ENCODE measurements at regions not wholly inside any gene's neighbourhood (a gene's known extent, or its start where the extent isn't known, plus 50 kb on each side); places are given as distances from the start of the nearest gene placed in this dataset.

GRCh38 chr9:6703898-6704639 is 53.7 kb upstream of the KDM4C start (continued):
- peak; percentile 91 for TF ChIP-seq ZNF335 (tag by site-specific recombination; conservative IDR thresholded peaks at IDR 0.05)
- no peak for TF ChIP-seq ZNF704 (tag by site-specific recombination; IDR thresholded peaks at IDR 0.05)
- peak; percentile 86 for TF ChIP-seq GLIS2 (tag by site-specific recombination; IDR thresholded peaks at IDR 0.05)
- TF ChIP-seq ZNF501 (tag by site-specific recombination; IDR thresholded peaks at IDR 0.05) = peak; percentile 70; the same call in 1 of the 2 replicates
- TF ChIP-seq ZNF791 (tag by site-specific recombination; IDR thresholded peaks at IDR 0.05) = no peak
- peak; percentile 46; the same call in 1 of the 2 replicates for TF ChIP-seq KLF10 (tag by site-specific recombination; IDR thresholded peaks at IDR 0.05)
- TF ChIP-seq TSHZ1 (tag by site-specific recombination; IDR thresholded peaks at IDR 0.05; ENCODE audit: borderline replicate concordance) = 0 out of 2 replicates have a peak, but pooled peaks have one; percentile 21
- TF ChIP-seq PBX3 (CRISPR knock-in tag; IDR thresholded peaks at IDR 0.05) = no peak
- TF ChIP-seq ZNF19 (tag by site-specific recombination; IDR thresholded peaks at IDR 0.05; ENCODE audit: low read depth) = no peak
- peak; percentile 56; the same call in 1 of the 2 replicates for TF ChIP-seq SP3 (tag by site-specific recombination; IDR thresholded peaks at IDR 0.05)
- TF ChIP-seq SCRT2 (tag by site-specific recombination; IDR thresholded peaks at IDR 0.05) = no peak
- no peak for TF ChIP-seq ZNF76 (tag by site-specific recombination; IDR thresholded peaks at IDR 0.05; ENCODE audit: borderline replicate concordance, low read depth)
- no peak for TF ChIP-seq PRDM1 (tag by site-specific recombination; IDR thresholded peaks at IDR 0.05)
- peak; percentile 85 for TF ChIP-seq ZNF777 (tag by site-specific recombination; IDR thresholded peaks at IDR 0.05; ENCODE audit: borderline replicate concordance)
- TF ChIP-seq MEIS1 (CRISPR knock-in tag; IDR thresholded peaks at IDR 0.05; ENCODE audit: borderline replicate concordance) = no peak
- no peak for TF ChIP-seq ZNF114 (tag by site-specific recombination; IDR thresholded peaks at IDR 0.05)
- TF ChIP-seq ZSCAN16 (tag by site-specific recombination; IDR thresholded peaks at IDR 0.05) = no peak
- TF ChIP-seq ZNF561 (tag by site-specific recombination; IDR thresholded peaks at IDR 0.05; ENCODE audit: borderline replicate concordance) = 0 out of 2 replicates have a peak, but pooled peaks have one; percentile 22
- TF ChIP-seq ZNF140 (tag by site-specific recombination; IDR thresholded peaks at IDR 0.05) = no peak
- TF ChIP-seq ZNF843 (tag by site-specific recombination; IDR thresholded peaks at IDR 0.05) = peak; percentile 30; the same call in 1 of the 2 replicates
- peak; percentile 31; the same call in 1 of the 2 replicates for TF ChIP-seq PRDM10 (tag by site-specific recombination; IDR thresholded peaks at IDR 0.05)
- TF ChIP-seq GLI4 (tag by site-specific recombination; IDR thresholded peaks at IDR 0.05) = no peak
- no peak for TF ChIP-seq ZNF169 (tag by site-specific recombination; IDR thresholded peaks at IDR 0.05)

Measured in HEK293 (cell line).